Amniotic stem cell (primary cell): ENCODE measurements at regions not wholly inside any gene's neighbourhood (a gene's known extent, or its start where the extent isn't known, plus 50 kb on each side); places are given as distances from the start of the nearest gene placed in this dataset.
"Not testable (repeated sequence)": the region's sequence is repeated elsewhere in the genome, so short reads cannot be mapped to it uniquely, and the experiment has no call there.

Source experiments
- DNase-seq: peaks from one replicate; lab custom pipeline; 2025; lab: John Stamatoyannopoulos, UW

GRCh38 chrX:122218666-122219065, 965.4 kb upstream of the GRIA3 start:
- no peak for DNase-seq

- DNase-seq: no peak
Observed at GRCh38 chrX:122219226-122219625, 964.9 kb upstream of the GRIA3 start.

- no peak for DNase-seq
Observed at GRCh38 chrX:122219735-122220134, 964.3 kb upstream of the GRIA3 start.

GRCh38 chrX:122220644-122221373, 963.3 kb upstream of the GRIA3 start:
- DNase-seq: no peak

GRCh38 chrX:122221810-122222209, 962.3 kb upstream of the GRIA3 start:
- not testable (repeated sequence) for DNase-seq

GRCh38 chrX:122224137-122224536, 959.9 kb upstream of the GRIA3 start:
- DNase-seq: not testable (repeated sequence)

GRCh38 chrX:122238801-122239200, 945.3 kb upstream of the GRIA3 start:
- no peak for DNase-seq

GRCh38 chrX:122241959-122242358, 942.1 kb upstream of the GRIA3 start:
- no peak for DNase-seq

- DNase-seq: no peak
Observed at GRCh38 chrX:122244080-122244479, 940.0 kb upstream of the GRIA3 start.

- no peak for DNase-seq
Observed at GRCh38 chrX:122245175-122245574, 938.9 kb upstream of the GRIA3 start.

GRCh38 chrX:122245943-122246342, 938.1 kb upstream of the GRIA3 start:
- no peak for DNase-seq

- DNase-seq: no peak
Observed at GRCh38 chrX:122246937-122247336, 937.1 kb upstream of the GRIA3 start.

GRCh38 chrX:122248681-122249080, 935.4 kb upstream of the GRIA3 start:
- no peak for DNase-seq

GRCh38 chrX:122252454-122252853, 931.6 kb upstream of the GRIA3 start:
- no peak for DNase-seq

GRCh38 chrX:122268353-122268752, 915.7 kb upstream of the GRIA3 start:
- DNase-seq: no peak

GRCh38 chrX:122269243-122269781, 914.8 kb upstream of the GRIA3 start:
- no peak for DNase-seq

GRCh38 chrX:122270809-122271494, 913.1 kb upstream of the GRIA3 start:
- DNase-seq: no peak

- no peak for DNase-seq
Observed at GRCh38 chrX:122272011-122272410, 912.1 kb upstream of the GRIA3 start.

GRCh38 chrX:122279746-122280145, 904.3 kb upstream of the GRIA3 start:
- no peak for DNase-seq

- DNase-seq: not testable (repeated sequence)
Observed at GRCh38 chrX:122299822-122300221, 884.3 kb upstream of the GRIA3 start.

GRCh38 chrX:122301491-122301890, 882.6 kb upstream of the GRIA3 start:
- DNase-seq: no peak

- no peak for DNase-seq
Observed at GRCh38 chrX:122303761-122304160, 880.3 kb upstream of the GRIA3 start.

GRCh38 chrX:122344816-122345215, 839.3 kb upstream of the GRIA3 start:
- DNase-seq: no peak
